Colonic mucosa (tissue), 4 donors: ENCODE measurements at regions not wholly inside any gene's neighbourhood (a gene's known extent, or its start where the extent isn't known, plus 50 kb on each side); places are given as distances from the start of the nearest gene placed in this dataset.

ENCODE experiments used
- DNase-seq: peaks from one replicate; pipeline ENCODE4 v3.0.0-alpha.2; 2020
- H3K27ac ChIP-seq: fragments of 200-600 bp; one replicate; pipeline ENCODE4 v1.8.0; 2021
- H3K27me3 ChIP-seq: fragments of 200-600 bp; one replicate; pipeline ENCODE4 v1.8.0; 2021
- H3K36me3 ChIP-seq: fragments of 200-600 bp; one replicate; pipeline ENCODE4 v1.8.0; 2021
- H3K4me1 ChIP-seq: fragments of 200-600 bp; one replicate; pipeline ENCODE4 v1.8.0; 2021; ENCODE audit warnings: mild to moderate bottlenecking
- H3K4me3 ChIP-seq: fragments of 200-600 bp; one replicate; pipeline ENCODE4 v1.8.0; 2021
- H3K9ac ChIP-seq, 2 donors: one replicate each; pipeline ENCODE4 v1.7.0; 2013; ENCODE audit warnings: control low read depth in 2 of 2, low read depth in 2 of 2, low read length in 2 of 2
- H3K9me3 ChIP-seq: fragments of 200-600 bp; one replicate; pipeline ENCODE4 v1.8.0; 2021
- intact Hi-C: fragments of 100-400 bp; cut with DNase I; formaldehyde crosslinking; loops from one replicate; pipeline ENCODE4 v1.14.1; 2022
- TF ChIP-seq, protein P1 (sequence below): fragments of 200-600 bp; IDR thresholded peaks from one replicate; pipeline ENCODE4 v1.8.0; 2022; ENCODE audit warnings: antibody characterized with exemption, mild to moderate bottlenecking
- donor health status: healthy.
- donor health status: DM: no; HTN: no; CAD: no.
- donor health status: DM: no; HTN: no; CAD: no.

DNA sequence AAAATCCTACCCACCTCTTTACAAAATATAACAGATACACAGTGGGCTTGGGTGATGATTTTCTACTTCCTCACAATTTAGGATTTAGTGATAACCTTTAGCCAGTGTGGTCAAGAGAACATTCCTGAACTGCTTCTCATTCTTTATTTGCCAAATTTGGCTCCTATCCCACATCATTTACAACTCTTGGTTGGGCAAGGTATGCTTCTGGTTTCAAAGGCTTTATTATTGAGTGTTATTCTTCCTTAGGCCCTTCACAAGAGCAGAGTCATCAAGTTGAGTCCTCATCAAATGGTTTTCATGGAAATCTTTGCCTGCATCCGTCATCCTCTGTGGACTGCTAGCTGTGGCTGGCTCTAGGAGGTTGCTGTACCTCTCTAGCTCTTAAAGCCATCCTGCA, 472.0 kb upstream of the ETAA1 start:
- no peaks in the 10 kb centered on the region for H3K9me3 ChIP-seq
- no peaks in the 10 kb centered on the region for H3K4me1 ChIP-seq
- TF ChIP-seq, protein P1, sequence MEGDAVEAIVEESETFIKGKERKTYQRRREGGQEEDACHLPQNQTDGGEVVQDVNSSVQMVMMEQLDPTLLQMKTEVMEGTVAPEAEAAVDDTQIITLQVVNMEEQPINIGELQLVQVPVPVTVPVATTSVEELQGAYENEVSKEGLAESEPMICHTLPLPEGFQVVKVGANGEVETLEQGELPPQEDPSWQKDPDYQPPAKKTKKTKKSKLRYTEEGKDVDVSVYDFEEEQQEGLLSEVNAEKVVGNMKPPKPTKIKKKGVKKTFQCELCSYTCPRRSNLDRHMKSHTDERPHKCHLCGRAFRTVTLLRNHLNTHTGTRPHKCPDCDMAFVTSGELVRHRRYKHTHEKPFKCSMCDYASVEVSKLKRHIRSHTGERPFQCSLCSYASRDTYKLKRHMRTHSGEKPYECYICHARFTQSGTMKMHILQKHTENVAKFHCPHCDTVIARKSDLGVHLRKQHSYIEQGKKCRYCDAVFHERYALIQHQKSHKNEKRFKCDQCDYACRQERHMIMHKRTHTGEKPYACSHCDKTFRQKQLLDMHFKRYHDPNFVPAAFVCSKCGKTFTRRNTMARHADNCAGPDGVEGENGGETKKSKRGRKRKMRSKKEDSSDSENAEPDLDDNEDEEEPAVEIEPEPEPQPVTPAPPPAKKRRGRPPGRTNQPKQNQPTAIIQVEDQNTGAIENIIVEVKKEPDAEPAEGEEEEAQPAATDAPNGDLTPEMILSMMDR: no peak
- no peaks in the 10 kb centered on the region for H3K27me3 ChIP-seq
- no peaks in the 10 kb centered on the region for H3K36me3 ChIP-seq
- no peak for DNase-seq
- no peak overlapping the region for H3K9ac ChIP-seq
- no peak overlapping the region for H3K27ac ChIP-seq
- no peak overlapping the region for H3K4me3 ChIP-seq
- intact Hi-C loops: no loop called here

DNA sequence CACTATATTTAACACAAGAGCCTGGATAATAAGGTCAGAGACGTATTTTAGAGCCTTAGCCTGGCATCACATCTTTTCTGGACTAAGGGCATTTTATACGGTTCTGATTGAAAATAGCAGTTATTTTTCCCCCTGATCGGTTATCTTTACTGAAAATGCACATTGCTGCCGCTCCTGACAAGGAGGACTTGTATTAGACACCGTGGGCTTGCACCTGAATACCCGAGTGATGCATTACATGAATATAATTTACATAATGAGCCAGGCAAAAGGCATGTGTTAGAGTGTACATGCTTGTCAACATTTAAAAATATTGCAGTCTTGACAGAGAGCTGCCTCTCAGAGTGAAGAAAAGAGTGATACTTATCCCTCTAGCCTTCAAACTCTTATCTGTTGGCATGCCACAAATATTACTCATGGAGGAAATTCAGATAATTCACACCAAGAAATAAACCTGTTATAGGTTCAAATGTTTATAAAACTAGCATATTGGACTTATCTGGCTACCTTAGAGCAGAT, 470.5 kb upstream of the ETAA1 start:
- H3K9ac ChIP-seq: no peak overlapping the region

DNA sequence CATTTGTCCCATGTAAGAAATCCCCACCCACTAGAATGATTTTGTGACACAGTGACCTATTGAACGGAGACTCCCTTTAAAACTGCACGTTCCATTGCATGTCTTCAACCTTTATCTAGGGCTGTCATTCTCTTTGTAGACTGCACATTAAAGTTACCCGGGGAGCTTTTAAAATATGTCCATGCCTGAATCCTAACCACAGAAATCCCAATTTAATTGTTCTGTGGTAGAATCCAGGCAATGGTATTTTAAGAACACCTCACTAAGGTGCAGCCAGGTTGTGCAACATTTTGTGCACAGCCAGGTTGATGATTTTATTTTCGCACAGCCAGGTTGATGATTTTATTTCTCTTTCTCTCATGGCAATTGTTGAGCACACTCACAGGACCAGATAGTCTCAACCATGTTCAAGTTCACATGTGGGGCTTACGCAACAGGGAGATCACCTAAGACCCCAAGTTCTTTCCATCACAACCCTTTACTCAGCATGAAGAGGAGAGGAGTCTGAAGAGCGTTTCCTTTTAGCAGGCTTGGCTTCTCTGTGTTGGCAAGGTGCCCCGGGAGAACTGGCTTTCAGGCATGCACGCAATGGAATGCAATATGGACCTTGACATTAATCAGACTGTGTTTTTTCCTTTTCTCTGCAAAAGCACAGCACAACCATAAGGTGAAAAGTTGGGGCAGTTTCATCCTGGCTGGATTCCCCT, 467.3 kb upstream of the ETAA1 start:
- no peaks in the 10 kb centered on the region for H3K4me1 ChIP-seq
- H3K27ac ChIP-seq: no peak overlapping the region
- no peak overlapping the region for H3K4me3 ChIP-seq
- no peak overlapping the region for H3K9ac ChIP-seq
- intact Hi-C loops: no loop called here
- TF ChIP-seq, protein P1: no peak
- no peaks in the 10 kb centered on the region for H3K36me3 ChIP-seq
- DNase-seq: peak; percentile 59
- no peaks in the 10 kb centered on the region for H3K9me3 ChIP-seq
- no peaks in the 10 kb centered on the region for H3K27me3 ChIP-seq

More for the DNA sequence above, 470.5 kb upstream of the ETAA1 start:
- Histone ChIP-seq H3K36me3 (no peaks in the 10 kb centered on the region), H3K9me3 (no peaks in the 10 kb centered on the region), H3K4me3 (no peak overlapping the region), H3K4me1 (no peaks in the 10 kb centered on the region), H3K27ac (no peak overlapping the region), H3K27me3 (no peaks in the 10 kb centered on the region)
- intact Hi-C loops: no loop called here
- DNase-seq: no peak
- TF ChIP-seq, protein P1: no peak

DNA sequence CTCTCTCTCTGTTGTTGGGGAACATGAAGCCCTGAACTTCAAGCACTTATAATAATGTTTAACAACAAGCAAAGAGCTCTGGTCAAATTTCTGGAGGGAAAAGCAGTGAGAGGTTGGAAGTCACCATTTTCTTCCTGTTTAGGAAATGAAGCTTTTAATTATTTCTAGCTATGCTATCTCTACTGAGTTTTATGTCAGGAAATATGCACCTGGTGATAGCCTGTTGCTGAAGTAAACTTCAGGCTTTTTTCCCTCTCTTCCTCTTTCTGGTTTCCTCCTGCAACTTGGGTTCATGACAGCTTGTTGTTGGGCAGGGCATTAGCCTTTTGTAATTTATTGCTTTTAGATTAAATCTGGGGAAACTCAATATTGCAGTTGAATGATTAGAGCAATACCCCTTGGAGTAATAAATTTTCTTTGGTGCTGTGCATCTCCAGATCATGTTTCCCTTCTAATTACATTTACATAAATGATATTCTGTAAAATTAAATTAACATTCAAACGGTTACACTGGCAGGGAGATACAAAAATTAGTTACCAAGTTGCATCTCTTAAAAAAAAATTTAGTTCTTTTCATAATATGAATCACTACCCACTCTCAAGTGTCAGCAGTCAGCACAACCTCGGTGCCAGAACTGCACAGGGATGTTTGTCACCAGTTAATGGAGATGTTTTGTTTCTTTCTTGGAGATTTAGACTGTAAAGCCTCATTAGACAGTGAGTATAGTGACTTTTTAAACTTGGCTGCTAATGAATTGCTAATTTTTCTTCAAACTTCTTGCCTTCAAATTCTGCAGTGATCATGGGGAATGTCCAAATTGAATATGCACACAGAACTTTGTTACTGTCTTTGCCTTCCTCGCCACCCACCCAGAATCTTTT, 466.6 kb upstream of the ETAA1 start:
- no peak overlapping the region for H3K27ac ChIP-seq
- H3K9me3 ChIP-seq: no peaks in the 10 kb centered on the region
- TF ChIP-seq, protein P1: no peak
- intact Hi-C loops: no loop called here
- H3K9ac ChIP-seq: no peak overlapping the region
- H3K4me1 ChIP-seq: no peaks in the 10 kb centered on the region
- DNase-seq: no peak
- H3K36me3 ChIP-seq: no peaks in the 10 kb centered on the region
- H3K4me3 ChIP-seq: no peak overlapping the region
- no peaks in the 10 kb centered on the region for H3K27me3 ChIP-seq

DNA sequence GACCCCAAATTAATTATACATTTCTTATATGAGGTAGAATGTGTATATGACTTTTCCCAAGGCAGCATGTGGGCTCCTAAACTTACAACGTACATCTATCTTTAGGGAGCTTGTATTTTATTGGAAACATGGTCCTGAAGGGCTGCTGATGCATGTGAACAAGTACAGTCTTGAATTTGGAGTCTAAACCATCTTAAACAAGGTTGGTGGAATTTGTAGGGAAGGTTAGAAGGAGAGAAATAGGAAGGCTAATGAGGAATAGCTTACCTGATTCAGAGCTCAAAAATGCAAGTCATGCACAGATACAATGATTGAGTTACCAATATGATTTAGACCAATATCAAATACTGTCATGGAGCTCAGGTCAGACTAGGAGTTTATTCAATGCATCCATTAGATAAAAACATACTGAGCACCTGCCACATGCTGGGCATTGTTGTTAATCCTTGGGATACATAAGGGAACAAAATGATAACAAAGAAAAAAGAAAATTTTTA, 458.6 kb upstream of the ETAA1 start:
- intact Hi-C loops: no loop called here
- H3K27me3 ChIP-seq: no peaks in the 10 kb centered on the region
- no peak overlapping the region for H3K27ac ChIP-seq
- H3K4me3 ChIP-seq: no peak overlapping the region
- H3K9ac ChIP-seq: no peak overlapping the region
- H3K4me1 ChIP-seq: no peaks in the 10 kb centered on the region
- DNase-seq: no peak
- no peaks in the 10 kb centered on the region for H3K36me3 ChIP-seq
- TF ChIP-seq, protein P1: no peak
- no peaks in the 10 kb centered on the region for H3K9me3 ChIP-seq
